ENCODE measurements at regions not wholly inside any gene's neighbourhood (a gene's known extent, or its start where the extent isn't known, plus 50 kb on each side); places are given as distances from the start of the nearest gene placed in this dataset.

DNA sequence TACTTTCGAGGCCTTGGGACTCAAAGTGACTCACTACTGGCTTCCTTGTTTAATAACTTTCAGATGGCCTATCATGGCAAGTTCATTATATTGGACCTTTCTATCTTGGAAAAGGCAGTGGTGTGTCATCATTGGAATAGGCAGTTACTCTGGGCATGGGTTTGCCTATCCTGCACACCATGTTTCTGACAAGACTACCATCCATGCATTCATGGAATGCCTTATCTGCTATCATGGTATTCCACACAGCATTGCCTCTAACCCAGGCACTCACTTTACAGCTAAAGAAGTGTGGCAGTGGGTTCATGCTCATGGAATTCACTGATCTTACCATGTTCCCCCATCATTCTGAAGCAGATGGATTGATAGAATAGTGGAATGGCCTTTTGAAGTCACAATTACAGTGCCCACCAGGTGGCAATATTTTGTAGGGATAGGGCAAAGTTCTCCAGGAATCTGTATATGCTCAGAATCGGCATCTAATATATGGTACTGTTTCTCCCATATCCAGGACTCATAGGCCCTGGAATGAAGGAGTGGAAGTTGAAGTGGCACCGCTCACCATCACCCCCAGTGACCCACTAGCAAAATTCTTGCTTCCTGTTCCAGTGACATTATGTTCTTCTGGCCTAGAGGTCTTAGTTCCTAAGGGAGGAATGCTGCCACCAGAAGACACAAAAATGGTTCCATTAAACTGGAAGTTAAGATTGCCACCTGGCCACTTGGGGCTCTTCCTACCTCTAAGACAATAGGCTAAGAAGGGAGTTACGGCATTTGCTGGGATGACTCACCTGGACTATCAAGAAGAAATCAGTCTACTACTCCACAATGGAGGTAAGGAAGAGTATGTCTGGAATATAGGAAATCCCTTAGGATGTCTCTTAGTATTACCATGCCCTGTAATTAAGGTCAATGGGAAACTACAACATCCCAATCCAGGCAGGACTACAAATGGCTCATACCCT lies 1161.4 kb downstream of the SI start:
- H3K4me1 Mint-ChIP-seq (ENCODE audit: low read depth) = no peaks in the 10 kb centered on the region
- H3K9me3 Mint-ChIP-seq = no peaks in the 10 kb centered on the region
- POLR2A ChIA-PET = no interaction called here

DNA sequence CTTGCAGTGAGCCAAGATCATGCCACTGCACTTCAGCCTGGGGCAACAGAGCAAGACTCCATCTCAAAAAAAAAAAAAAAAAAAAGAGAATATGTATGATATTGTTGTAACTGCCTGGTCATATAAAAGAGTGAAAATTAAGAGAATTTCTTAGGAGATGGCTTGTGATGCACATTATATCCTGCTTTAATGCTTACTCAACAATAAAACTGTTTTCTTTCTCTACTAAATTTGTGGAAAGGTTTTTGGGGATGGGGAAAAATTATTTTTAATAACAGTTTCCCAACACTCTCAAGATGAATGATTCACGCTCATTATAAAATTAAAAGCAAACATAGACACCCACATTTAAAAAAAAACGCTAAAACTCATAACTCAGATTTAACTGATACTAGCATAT lies 1163.0 kb downstream of the SI start:
- H3K27me3 Mint-ChIP-seq = no peaks in the 10 kb centered on the region
- intact Hi-C loops (cut with micrococcal nuclease) = no loop called here
- no peak overlapping the region for H3K27ac Mint-ChIP-seq
- ChIA-PET CTCF (no interaction called here), POLR2A (no interaction called here)
- no peak overlapping the region for H3K4me3 Mint-ChIP-seq
- no peaks in the 10 kb centered on the region for H3K4me1 Mint-ChIP-seq (ENCODE audit: low read depth)
- no peak for DNase-seq
- H3K36me3 Mint-ChIP-seq = no peaks in the 10 kb centered on the region
- H3K9me3 Mint-ChIP-seq = no peaks in the 10 kb centered on the region

More for the DNA sequence above, 1161.4 kb downstream of the SI start:
- Mint-ChIP-seq H3K36me3 (no peaks in the 10 kb centered on the region), H3K27ac (no peak overlapping the region), H3K4me3 (no peak overlapping the region), H3K27me3 (no peaks in the 10 kb centered on the region)
- intact Hi-C loops (cut with micrococcal nuclease) = no loop called here
- DNase-seq = no peak
- CTCF ChIA-PET = no interaction called here

DNA sequence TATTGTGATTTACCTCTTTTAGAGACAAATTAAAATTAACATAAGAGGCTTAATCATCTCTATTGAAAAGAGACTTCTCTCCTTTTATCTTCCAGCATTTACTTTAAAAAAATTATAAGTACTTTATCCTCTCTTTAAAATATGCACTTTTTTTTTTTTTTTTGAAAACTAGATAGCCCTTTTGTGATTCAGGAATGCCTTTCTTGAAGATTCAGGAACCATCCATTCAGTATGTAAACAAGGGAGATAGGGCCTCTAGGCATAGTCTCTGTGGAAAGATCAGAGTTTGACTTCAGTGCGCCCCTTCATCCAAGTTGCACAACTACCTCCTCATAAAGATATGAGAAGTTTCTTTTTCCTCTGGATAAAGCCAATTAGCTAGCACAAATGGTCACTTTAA lies 1163.7 kb downstream of the SI start:
- Mint-ChIP-seq H3K27me3 (no peaks in the 10 kb centered on the region), H3K4me1 (ENCODE audit: low read depth) (no peaks in the 10 kb centered on the region)

DNA sequence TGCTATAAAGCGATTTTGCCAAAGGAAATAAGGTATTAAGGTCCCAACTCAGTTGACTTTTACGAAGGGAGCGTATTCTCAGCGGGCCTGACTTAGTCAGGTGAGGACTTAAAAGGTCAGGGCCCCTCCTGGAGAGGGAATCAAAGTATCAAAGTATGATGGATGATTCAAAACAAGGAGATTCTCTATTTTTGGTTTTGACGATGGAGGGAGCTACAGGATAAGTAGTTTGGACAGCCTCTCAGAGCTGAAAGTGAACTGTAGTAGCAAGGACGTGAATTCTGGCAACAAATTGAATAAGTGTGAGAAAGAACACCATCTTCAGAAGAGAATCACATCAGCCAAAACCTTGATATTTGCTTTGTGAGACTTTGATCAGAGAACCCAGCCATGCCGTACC lies 1186.5 kb downstream of the SI start:
- Mint-ChIP-seq H3K4me3 (no peak overlapping the region), H3K27me3 (no peaks in the 10 kb centered on the region), H3K4me1 (ENCODE audit: low read depth) (no peaks in the 10 kb centered on the region), H3K27ac (no peak overlapping the region), H3K9me3 (peaks cover 17% of the 10 kb centered on the region), H3K36me3 (no peaks in the 10 kb centered on the region)
- POLR2A ChIA-PET = no interaction called here
- no peak for DNase-seq
- intact Hi-C loops (cut with micrococcal nuclease) = no loop called here
- CTCF ChIA-PET = no interaction called here

More for the DNA sequence above, 1163.7 kb downstream of the SI start:
- intact Hi-C loops (cut with micrococcal nuclease) = no loop called here
- Mint-ChIP-seq H3K27ac (no peak overlapping the region), H3K36me3 (no peaks in the 10 kb centered on the region), H3K4me3 (no peak overlapping the region), H3K9me3 (no peaks in the 10 kb centered on the region)
- CTCF ChIA-PET = no interaction called here
- POLR2A ChIA-PET = no interaction called here
- DNase-seq = no peak

DNA sequence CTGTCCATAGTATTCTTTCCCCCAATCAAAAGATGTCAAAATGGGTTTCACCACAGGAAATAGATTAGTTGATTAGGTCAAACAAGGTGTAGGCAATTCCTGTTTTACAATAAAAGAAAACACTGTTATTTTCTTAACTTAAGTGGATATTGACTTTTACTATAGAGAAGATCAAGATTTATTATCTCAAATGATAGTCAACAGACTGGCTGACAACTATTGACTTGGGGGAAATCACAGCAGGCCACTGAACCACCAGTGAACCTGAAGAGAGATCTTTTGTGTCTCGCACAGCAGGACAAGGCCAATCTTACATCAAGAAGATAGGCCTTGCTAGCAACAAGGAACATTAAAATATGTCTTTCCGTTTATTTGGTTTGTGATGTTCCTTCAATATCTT lies 1187.6 kb downstream of the SI start:
- H3K4me1 Mint-ChIP-seq (ENCODE audit: low read depth) = no peaks in the 10 kb centered on the region
- ChIA-PET CTCF (no interaction called here), POLR2A (no interaction called here)
- intact Hi-C loops (cut with micrococcal nuclease) = no loop called here
- no peak overlapping the region for H3K4me3 Mint-ChIP-seq
- no peaks in the 10 kb centered on the region for H3K36me3 Mint-ChIP-seq
- H3K9me3 Mint-ChIP-seq = peaks cover 11% of the 10 kb centered on the region
- no peak for DNase-seq
- H3K27ac Mint-ChIP-seq = no peak overlapping the region
- H3K27me3 Mint-ChIP-seq = no peaks in the 10 kb centered on the region

DNA sequence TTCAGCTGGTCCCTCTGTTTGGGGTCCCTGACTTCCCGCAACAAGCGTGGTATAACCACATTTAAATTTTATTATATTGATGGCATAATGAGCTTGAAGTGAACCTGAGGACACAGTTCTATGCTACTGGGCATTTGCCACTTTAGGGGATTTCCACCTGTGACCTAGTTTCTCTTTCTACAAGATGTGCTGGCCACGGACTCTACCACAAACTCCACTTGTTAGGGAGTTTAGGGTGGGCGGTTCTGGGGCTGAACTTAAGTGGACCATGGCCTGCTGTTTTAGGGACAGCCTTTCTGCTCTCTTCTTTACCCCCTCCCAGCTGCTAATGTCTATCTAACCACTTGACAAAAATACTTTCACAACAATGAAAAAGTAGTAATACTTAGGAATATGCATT lies 1199.1 kb downstream of the SI start:
- ChIA-PET POLR2A (no interaction called here), CTCF (no interaction called here)
- DNase-seq = no peak
- Mint-ChIP-seq H3K4me1 (ENCODE audit: low read depth) (no peaks in the 10 kb centered on the region), H3K27ac (no peak overlapping the region), H3K9me3 (peaks cover 36% of the 10 kb centered on the region), H3K4me3 (no peak overlapping the region), H3K27me3 (no peaks in the 10 kb centered on the region), H3K36me3 (no peaks in the 10 kb centered on the region)
- intact Hi-C loops (cut with micrococcal nuclease) = no loop called here

DNA sequence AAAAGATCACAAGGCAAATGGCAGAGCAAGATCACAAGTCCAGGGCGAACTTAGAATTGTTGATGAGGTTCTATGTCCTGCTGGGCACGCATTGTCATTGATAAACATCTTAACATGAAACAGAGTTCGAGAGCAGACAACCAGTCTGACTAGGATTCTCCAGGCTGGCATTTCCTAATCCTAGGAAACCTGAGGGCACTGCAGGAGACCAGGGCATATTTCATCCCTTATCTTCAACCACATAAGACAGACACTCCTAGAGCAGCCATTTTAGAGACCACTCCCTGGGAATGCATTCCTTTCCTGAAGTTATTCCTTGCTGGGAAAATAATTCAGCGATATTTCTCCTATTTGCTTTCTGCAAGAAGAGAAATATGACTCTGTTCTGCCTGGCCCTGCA lies 1199.9 kb downstream of the SI start:
- H3K27me3 Mint-ChIP-seq = no peaks in the 10 kb centered on the region
- H3K9me3 Mint-ChIP-seq = peaks cover 36% of the 10 kb centered on the region
- intact Hi-C loops (cut with micrococcal nuclease) = no loop called here
- ChIA-PET POLR2A (no interaction called here), CTCF (no interaction called here)
- no peaks in the 10 kb centered on the region for H3K36me3 Mint-ChIP-seq
- H3K4me1 Mint-ChIP-seq (ENCODE audit: low read depth) = no peaks in the 10 kb centered on the region
- DNase-seq = no peak
- H3K4me3 Mint-ChIP-seq = no peak overlapping the region
- H3K27ac Mint-ChIP-seq = no peak overlapping the region

DNA sequence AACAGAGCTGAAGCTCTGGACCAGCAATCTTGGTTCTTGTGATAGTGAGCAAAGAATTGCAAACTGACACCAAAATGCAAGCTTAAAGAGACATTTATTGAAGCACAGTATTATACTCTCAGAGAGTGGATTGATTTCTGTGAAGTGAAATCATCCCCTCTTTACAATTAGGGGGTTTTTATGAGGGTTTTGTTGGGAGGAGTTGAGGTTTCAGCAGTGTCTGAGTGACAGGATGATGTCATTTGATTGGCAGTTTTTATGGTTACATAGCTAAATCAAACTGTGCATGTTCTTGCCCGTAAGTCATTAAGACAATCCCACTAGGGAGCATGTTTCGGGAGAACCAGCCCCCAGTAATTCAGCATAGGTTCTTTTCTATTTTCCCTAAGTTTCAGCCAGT lies 1200.5 kb downstream of the SI start:
- CTCF ChIA-PET = no interaction called here

DNA sequence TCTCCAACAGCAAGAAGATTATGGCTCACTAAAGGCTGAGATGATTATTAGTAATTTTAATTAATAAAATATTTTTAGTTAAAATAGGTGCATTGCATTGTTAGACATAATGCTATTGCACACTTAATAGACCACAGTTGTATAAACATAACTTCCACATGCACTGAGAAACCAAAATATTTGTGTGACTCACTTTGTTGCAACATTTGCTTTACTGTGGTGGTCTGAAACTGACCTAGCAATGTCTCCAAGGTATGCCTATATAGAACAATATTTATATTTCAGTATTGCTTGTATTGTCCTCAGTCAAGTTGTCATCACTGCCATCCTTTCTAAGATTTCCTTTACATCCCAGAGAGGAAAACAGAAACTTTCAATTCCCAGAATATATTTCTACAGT lies 1215.2 kb downstream of the SI start:
- Mint-ChIP-seq H3K4me1 (ENCODE audit: low read depth) (no peaks in the 10 kb centered on the region), H3K27ac (no peak overlapping the region), H3K4me3 (no peak overlapping the region), H3K27me3 (no peaks in the 10 kb centered on the region), H3K9me3 (peaks cover 10% of the 10 kb centered on the region), H3K36me3 (no peaks in the 10 kb centered on the region)
- ChIA-PET CTCF (no interaction called here), POLR2A (no interaction called here)
- intact Hi-C loops (cut with micrococcal nuclease) = no loop called here
- no peak for DNase-seq

More for the DNA sequence above, 1200.5 kb downstream of the SI start:
- H3K36me3 Mint-ChIP-seq = no peaks in the 10 kb centered on the region
- no peaks in the 10 kb centered on the region for H3K27me3 Mint-ChIP-seq
- POLR2A ChIA-PET = no interaction called here
- no peak for DNase-seq
- no peaks in the 10 kb centered on the region for H3K4me1 Mint-ChIP-seq (ENCODE audit: low read depth)
- H3K27ac Mint-ChIP-seq = no peak overlapping the region
- no peak overlapping the region for H3K4me3 Mint-ChIP-seq
- H3K9me3 Mint-ChIP-seq = peaks cover 38% of the 10 kb centered on the region
- intact Hi-C loops (cut with micrococcal nuclease) = no loop called here

DNA sequence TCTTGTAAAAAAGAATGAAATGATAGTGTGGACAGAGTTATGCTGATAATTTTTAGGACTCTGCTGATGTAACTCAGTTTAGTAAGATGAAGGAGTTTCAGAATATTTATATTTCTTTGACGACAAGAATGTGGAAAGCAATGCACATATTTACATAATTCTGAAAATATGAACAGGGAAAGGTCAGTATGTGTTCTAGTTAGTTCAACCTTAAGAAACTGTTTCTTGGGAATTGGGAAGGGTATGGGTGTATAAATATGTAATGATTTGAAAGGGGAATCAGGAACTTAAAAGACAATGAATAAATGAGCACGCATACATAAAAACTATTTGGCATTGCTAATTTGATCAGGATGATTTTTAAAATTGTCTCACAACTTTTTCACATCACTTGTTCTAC lies 1226.1 kb downstream of the SI start:
- Mint-ChIP-seq H3K27ac (no peak overlapping the region), H3K4me3 (no peak overlapping the region), H3K4me1 (ENCODE audit: low read depth) (no peaks in the 10 kb centered on the region), H3K36me3 (no peaks in the 10 kb centered on the region), H3K27me3 (no peaks in the 10 kb centered on the region), H3K9me3 (peaks cover 8% of the 10 kb centered on the region)
- intact Hi-C loops (cut with micrococcal nuclease) = no loop called here
- ChIA-PET CTCF (no interaction called here), POLR2A (no interaction called here)
- no peak for DNase-seq

DNA sequence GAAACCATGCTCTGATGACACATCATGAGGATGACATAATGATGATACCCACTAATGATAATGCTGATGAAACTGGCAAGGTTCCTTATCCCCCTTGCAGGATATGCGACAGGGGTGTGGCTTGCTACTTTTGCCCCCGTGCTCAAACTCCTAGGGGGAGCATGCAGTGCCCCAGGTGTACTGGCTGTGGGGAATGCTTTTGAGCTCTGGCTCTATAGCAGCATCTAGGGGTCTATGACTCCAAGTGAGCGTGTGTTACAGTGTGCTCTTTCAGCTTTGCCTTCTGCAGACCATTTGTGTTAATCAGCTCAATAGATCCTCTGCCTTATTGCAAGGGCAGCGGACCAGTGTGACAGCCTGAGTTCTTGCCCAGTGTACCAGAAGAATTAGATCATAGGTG lies 1239.5 kb downstream of the SI start:
- Mint-ChIP-seq H3K4me3 (no peak overlapping the region), H3K9me3 (peaks cover 15% of the 10 kb centered on the region), H3K36me3 (no peaks in the 10 kb centered on the region), H3K27me3 (no peaks in the 10 kb centered on the region), H3K27ac (no peak overlapping the region), H3K4me1 (ENCODE audit: low read depth) (no peaks in the 10 kb centered on the region)
- intact Hi-C loops (cut with micrococcal nuclease) = no loop called here
- ChIA-PET POLR2A (no interaction called here), CTCF (no interaction called here)
- DNase-seq = no peak

DNA sequence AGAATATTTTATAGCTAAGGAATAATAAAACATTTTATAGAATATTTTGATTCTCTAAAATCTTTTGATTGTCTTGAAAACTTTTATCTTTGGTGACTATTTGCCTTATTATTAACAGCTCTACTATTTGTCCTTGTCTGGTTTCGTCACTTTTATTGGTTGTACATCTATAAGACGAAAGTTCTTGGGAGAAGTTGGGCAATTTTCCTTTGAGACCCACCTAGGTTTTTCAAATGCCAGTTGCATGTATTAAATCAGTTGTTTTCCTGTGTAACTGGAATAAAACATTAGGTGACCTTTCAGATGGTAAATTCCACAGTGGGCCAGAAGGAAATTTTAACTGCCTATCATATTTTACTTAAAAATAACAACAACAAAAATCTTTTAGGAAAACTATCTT lies 1245.7 kb downstream of the SI start:
- DNase-seq = no peak
- ChIA-PET CTCF (no interaction called here), POLR2A (no interaction called here)
- Mint-ChIP-seq H3K9me3 (peaks cover 5% of the 10 kb centered on the region), H3K27me3 (no peaks in the 10 kb centered on the region), H3K4me1 (ENCODE audit: low read depth) (no peaks in the 10 kb centered on the region), H3K36me3 (no peaks in the 10 kb centered on the region), H3K27ac (no peak overlapping the region), H3K4me3 (no peak overlapping the region)
- intact Hi-C loops (cut with micrococcal nuclease) = no loop called here

DNA sequence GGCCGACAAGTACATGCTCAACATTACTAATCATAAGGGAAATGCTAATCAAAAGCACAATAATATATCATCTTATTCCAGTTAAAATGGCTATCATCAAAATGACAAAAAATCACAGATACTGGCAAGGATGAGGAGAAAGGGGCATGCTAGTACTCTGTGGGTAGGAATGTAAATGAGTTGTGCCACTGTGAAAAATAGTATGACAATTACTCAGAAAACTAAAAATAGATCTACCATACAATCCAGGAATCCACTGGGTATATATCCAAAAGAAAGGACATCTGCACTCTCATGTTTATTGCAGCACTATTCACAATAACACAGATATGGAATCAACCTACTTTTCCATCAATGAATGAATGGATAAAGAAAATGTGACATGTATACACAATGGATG lies 1256.5 kb downstream of the SI start:
- DNase-seq = no peak
- POLR2A ChIA-PET = no interaction called here
- Mint-ChIP-seq H3K4me3 (no peak overlapping the region), H3K27me3 (no peaks in the 10 kb centered on the region), H3K36me3 (no peaks in the 10 kb centered on the region), H3K9me3 (peaks cover 4% of the 10 kb centered on the region), H3K4me1 (ENCODE audit: low read depth) (no peaks in the 10 kb centered on the region), H3K27ac (no peak overlapping the region)
- CTCF ChIA-PET = no interaction called here
- intact Hi-C loops (cut with micrococcal nuclease) = no loop called here
